Activated T-helper 17 cell treated with anti-CD3 and anti-CD28 coated beads, Interleukin-2, amount 50 U/mL, for 72 hours (primary cell): ENCODE measurements at regions not wholly inside any gene's neighbourhood (a gene's known extent, or its start where the extent isn't known, plus 50 kb on each side); places are given as distances from the start of the nearest gene placed in this dataset.

Experiments used
- ATAC-seq: fragments of 150-1000 bp; cut with Tn5 transposase; replicated peaks from 2 replicates; pipeline ENCODE4 v1.10.0; 2021; ENCODE audit warnings: mild to moderate bottlenecking, moderate library complexity
- H3K27ac Mint-ChIP-seq: one replicate; pipeline ENCODE4 v1.8.0; 2022; ENCODE audit warnings: mixed read lengths
- H3K27me3 Mint-ChIP-seq: one replicate; pipeline ENCODE4 v1.8.0; 2022; ENCODE audit warnings: mixed read lengths
- H3K36me3 Mint-ChIP-seq: one replicate; pipeline ENCODE4 v1.8.0; 2022; ENCODE audit warnings: low read depth, mild to moderate bottlenecking, mixed read lengths
- H3K4me1 Mint-ChIP-seq: one replicate; pipeline ENCODE4 v1.8.0; 2022; ENCODE audit warnings: mixed read lengths
- H3K4me3 Mint-ChIP-seq: one replicate; pipeline ENCODE4 v1.8.0; 2022; ENCODE audit warnings: mild to moderate bottlenecking, mixed read lengths
- H3K9me3 Mint-ChIP-seq: one replicate; pipeline ENCODE4 v1.8.0; 2022; ENCODE audit warnings: mixed read lengths

- Mint-ChIP-seq H3K4me3 (no peak overlapping the region), H3K36me3 (no peaks in the 10 kb centered on the region), H3K27me3 (no peaks in the 10 kb centered on the region), H3K27ac (no peak overlapping the region), H3K9me3 (peaks cover 9% of the 10 kb centered on the region), H3K4me1 (no peaks in the 10 kb centered on the region)
- no peak for ATAC-seq
These were observed 928.3 kb downstream of the NSUN3 start for GRCh38 chr3:94990952-94991705.

- Mint-ChIP-seq H3K27ac (no peak overlapping the region), H3K4me1 (no peaks in the 10 kb centered on the region), H3K9me3 (peaks cover 5% of the 10 kb centered on the region), H3K27me3 (no peaks in the 10 kb centered on the region), H3K36me3 (no peaks in the 10 kb centered on the region), H3K4me3 (no peak overlapping the region)
- ATAC-seq, result no peak
These were observed 933.9 kb downstream of the NSUN3 start for GRCh38 chr3:94996743-94997142.

- no peak for ATAC-seq
- Mint-ChIP-seq H3K4me1 (no peaks in the 10 kb centered on the region), H3K4me3 (no peak overlapping the region), H3K27ac (no peak overlapping the region), H3K9me3 (peaks cover 8% of the 10 kb centered on the region), H3K36me3 (no peaks in the 10 kb centered on the region), H3K27me3 (no peaks in the 10 kb centered on the region)
These were observed 939.7 kb downstream of the NSUN3 start for GRCh38 chr3:95002438-95003046.

GRCh38 chr3:95028688-95029087 is 965.8 kb downstream of the NSUN3 start:
- no peaks in the 10 kb centered on the region for H3K27me3 Mint-ChIP-seq
- H3K9me3 Mint-ChIP-seq, result peaks cover 10% of the 10 kb centered on the region
- H3K4me1 Mint-ChIP-seq, result no peaks in the 10 kb centered on the region
- no peaks in the 10 kb centered on the region for H3K36me3 Mint-ChIP-seq
- no peak overlapping the region for H3K27ac Mint-ChIP-seq
- no peak overlapping the region for H3K4me3 Mint-ChIP-seq
- no peak for ATAC-seq

- no peaks in the 10 kb centered on the region for H3K27me3 Mint-ChIP-seq
- no peaks in the 10 kb centered on the region for H3K4me1 Mint-ChIP-seq
- H3K4me3 Mint-ChIP-seq, result no peak overlapping the region
- no peak overlapping the region for H3K27ac Mint-ChIP-seq
- ATAC-seq, result no peak
- peaks cover 6% of the 10 kb centered on the region for H3K9me3 Mint-ChIP-seq
- H3K36me3 Mint-ChIP-seq, result no peaks in the 10 kb centered on the region
These were observed 966.8 kb downstream of the NSUN3 start for GRCh38 chr3:95029644-95030043.

GRCh38 chr3:95036526-95037021 is 973.7 kb downstream of the NSUN3 start:
- no peaks in the 10 kb centered on the region for H3K36me3 Mint-ChIP-seq
- H3K27ac Mint-ChIP-seq, result no peak overlapping the region
- no peak for ATAC-seq
- no peaks in the 10 kb centered on the region for H3K27me3 Mint-ChIP-seq
- H3K4me3 Mint-ChIP-seq, result no peak overlapping the region
- H3K4me1 Mint-ChIP-seq, result no peaks in the 10 kb centered on the region
- peaks cover 11% of the 10 kb centered on the region for H3K9me3 Mint-ChIP-seq

- H3K36me3 Mint-ChIP-seq, result no peaks in the 10 kb centered on the region
- H3K9me3 Mint-ChIP-seq, result peaks cover 11% of the 10 kb centered on the region
- H3K4me3 Mint-ChIP-seq, result no peak overlapping the region
- H3K27me3 Mint-ChIP-seq, result no peaks in the 10 kb centered on the region
- no peaks in the 10 kb centered on the region for H3K4me1 Mint-ChIP-seq
- H3K27ac Mint-ChIP-seq, result no peak overlapping the region
- no peak for ATAC-seq
These were observed 974.2 kb downstream of the NSUN3 start for GRCh38 chr3:95037097-95037496.

- H3K9me3 Mint-ChIP-seq, result peaks cover 11% of the 10 kb centered on the region
- H3K4me1 Mint-ChIP-seq, result no peaks in the 10 kb centered on the region
- no peak overlapping the region for H3K4me3 Mint-ChIP-seq
- H3K27ac Mint-ChIP-seq, result no peak overlapping the region
- H3K36me3 Mint-ChIP-seq, result no peaks in the 10 kb centered on the region
- no peaks in the 10 kb centered on the region for H3K27me3 Mint-ChIP-seq
- no peak for ATAC-seq
These were observed 975.1 kb downstream of the NSUN3 start for GRCh38 chr3:95037927-95038326.

GRCh38 chr3:95044101-95044500 is 981.2 kb downstream of the NSUN3 start:
- Mint-ChIP-seq H3K36me3 (no peaks in the 10 kb centered on the region), H3K4me3 (no peak overlapping the region), H3K4me1 (no peaks in the 10 kb centered on the region), H3K9me3 (peaks cover 12% of the 10 kb centered on the region), H3K27ac (no peak overlapping the region), H3K27me3 (no peaks in the 10 kb centered on the region)
- ATAC-seq, result no peak

- no peak for ATAC-seq
- Mint-ChIP-seq H3K27me3 (no peaks in the 10 kb centered on the region), H3K4me3 (no peak overlapping the region), H3K4me1 (no peaks in the 10 kb centered on the region), H3K9me3 (peaks cover 7% of the 10 kb centered on the region), H3K27ac (no peak overlapping the region), H3K36me3 (no peaks in the 10 kb centered on the region)
These were observed 985.7 kb downstream of the NSUN3 start for GRCh38 chr3:95048564-95048963.

- H3K4me3 Mint-ChIP-seq, result no peak overlapping the region
- no peaks in the 10 kb centered on the region for H3K36me3 Mint-ChIP-seq
- peaks cover 4% of the 10 kb centered on the region for H3K9me3 Mint-ChIP-seq
- ATAC-seq, result no peak
- no peak overlapping the region for H3K27ac Mint-ChIP-seq
- H3K4me1 Mint-ChIP-seq, result no peaks in the 10 kb centered on the region
- H3K27me3 Mint-ChIP-seq, result no peaks in the 10 kb centered on the region
These were observed 987.0 kb downstream of the NSUN3 start for GRCh38 chr3:95049841-95050240.

- Mint-ChIP-seq H3K27me3 (no peaks in the 10 kb centered on the region), H3K27ac (no peak overlapping the region), H3K36me3 (no peaks in the 10 kb centered on the region), H3K9me3 (no peaks in the 10 kb centered on the region), H3K4me3 (no peak overlapping the region), H3K4me1 (no peaks in the 10 kb centered on the region)
- ATAC-seq, result no peak
These were observed 992.4 kb downstream of the NSUN3 start for GRCh38 chr3:95055288-95055687.

GRCh38 chr3:95082191-95082590 is 1019.3 kb downstream of the NSUN3 start:
- Mint-ChIP-seq H3K4me1 (no peaks in the 10 kb centered on the region), H3K9me3 (peaks cover 12% of the 10 kb centered on the region), H3K27me3 (no peaks in the 10 kb centered on the region), H3K4me3 (no peak overlapping the region), H3K27ac (no peak overlapping the region), H3K36me3 (no peaks in the 10 kb centered on the region)
- no peak for ATAC-seq

- H3K4me3 Mint-ChIP-seq, result no peak overlapping the region
- no peak for ATAC-seq
- no peaks in the 10 kb centered on the region for H3K27me3 Mint-ChIP-seq
- no peaks in the 10 kb centered on the region for H3K36me3 Mint-ChIP-seq
- H3K27ac Mint-ChIP-seq, result no peak overlapping the region
- no peaks in the 10 kb centered on the region for H3K4me1 Mint-ChIP-seq
- H3K9me3 Mint-ChIP-seq, result peaks cover 9% of the 10 kb centered on the region
These were observed 1021.9 kb downstream of the NSUN3 start for GRCh38 chr3:95084738-95085137.

GRCh38 chr3:95088464-95088863 is 1025.6 kb downstream of the NSUN3 start:
- Mint-ChIP-seq H3K9me3 (peaks cover 10% of the 10 kb centered on the region), H3K27me3 (no peaks in the 10 kb centered on the region), H3K27ac (no peak overlapping the region), H3K4me3 (no peak overlapping the region), H3K36me3 (no peaks in the 10 kb centered on the region), H3K4me1 (no peaks in the 10 kb centered on the region)
- ATAC-seq, result no peak
